CD4-positive, alpha-beta T cell (primary cell): ENCODE measurements at regions not wholly inside any gene's neighbourhood (a gene's known extent, or its start where the extent isn't known, plus 50 kb on each side); places are given as distances from the start of the nearest gene placed in this dataset.

Experiments used
- ATAC-seq: fragments of 200-7000 bp; cut with Tn5 transposase; one replicate; pipeline ENCODE4 v1.10.0; 2022; ENCODE audit warnings: mild to moderate bottlenecking; ENCODE audit not compliant: poor library complexity
- CTCF ChIA-PET: fragments of 350-600 bp; sonication (Branson Sonifier 250); formaldehyde crosslinking; loops from one replicate; lab custom pipeline; 2021; ENCODE audit warnings: antibody characterized with exemption, inconsistent platforms; lab: Charles Lee
- POLR2A ChIA-PET: fragments of 350-600 bp; sonication (Branson Sonifier 250); formaldehyde crosslinking; loops from one replicate; lab custom pipeline; 2021; ENCODE audit warnings: antibody characterized with exemption, inconsistent platforms; lab: Charles Lee
- DNase-seq, 14 experiments: peaks; one replicate each; pipeline ENCODE4 v3.0.0-alpha.2; 2013 to 2020; ENCODE audit warnings: mixed read lengths in 2 of 14
- H3K27ac ChIP-seq, 2 donors: one replicate each; pipeline versions ENCODE4 v1.5.1 to v1.7.0; 2013; ENCODE audit warnings: low read length in 2 of 2, low read depth in 1 of 2, mild to moderate bottlenecking in 1 of 2
- H3K27me3 ChIP-seq, 2 experiments: 1 replicate in 1 of 2; 2 replicates in 1 of 2; pipeline versions ENCODE4 v1.6.1 to v1.7.0; 2013; ENCODE audit warnings: low read length in 2 of 2, control low read depth in 1 of 2, mild to moderate bottlenecking in 1 of 2, moderate library complexity in 1 of 2; ENCODE audit not compliant: insufficient read depth in 2 of 2, control insufficient read depth in 1 of 2
- H3K36me3 ChIP-seq: one replicate; pipeline ENCODE4 v1.6.1; 2013; ENCODE audit warnings: low read length, control low read depth; ENCODE audit not compliant: insufficient read depth
- H3K4me1 ChIP-seq: one replicate; pipeline ENCODE4 v1.6.1; 2013; ENCODE audit warnings: low read length, control low read depth; ENCODE audit not compliant: insufficient read depth
- H3K4me3 ChIP-seq: one replicate; pipeline ENCODE4 v1.5.1; 2013; ENCODE audit warnings: mild to moderate bottlenecking, low read length, moderate library complexity
- H3K9me3 ChIP-seq, 2 experiments: 1 replicate in 1 of 2; 2 replicates in 1 of 2; pipeline versions ENCODE4 v1.6.1 to v1.7.0; 2013; ENCODE audit warnings: low read length in 2 of 2, mild to moderate bottlenecking in 2 of 2, control low read depth in 1 of 2, moderate library complexity in 1 of 2; ENCODE audit not compliant: control insufficient read depth in 1 of 2, insufficient read depth in 1 of 2
- H3K27ac Mint-ChIP-seq: one replicate; pipeline ENCODE4 v1.8.0; 2020; ENCODE audit warnings: mixed read lengths
- H3K27me3 Mint-ChIP-seq: one replicate; pipeline ENCODE4 v1.8.0; 2021; ENCODE audit warnings: mixed read lengths
- H3K36me3 Mint-ChIP-seq: one replicate; pipeline ENCODE4 v1.8.0; 2021; ENCODE audit warnings: low read depth, mixed read lengths
- H3K4me1 Mint-ChIP-seq: one replicate; pipeline ENCODE4 v1.8.0; 2021; ENCODE audit warnings: low read depth, mixed read lengths
- H3K4me3 Mint-ChIP-seq: one replicate; pipeline ENCODE4 v1.8.0; 2020; ENCODE audit warnings: mild to moderate bottlenecking, mixed read lengths
- H3K9me3 Mint-ChIP-seq: one replicate; pipeline ENCODE4 v1.8.0; 2020; ENCODE audit warnings: mixed read lengths
- CTCF ChIP-seq: fragments of 200-600 bp; IDR thresholded peaks from one replicate; pipeline ENCODE4 v1.8.0; 2022; ENCODE audit warnings: antibody characterized with exemption, mild to moderate bottlenecking
- intact Hi-C, 2 experiments: fragments of 100-400 bp; cut with DNase I in 1 of 2; cut with micrococcal nuclease in 1 of 2; formaldehyde crosslinking; loops; one replicate each; pipeline versions ENCODE4 v1.15.1 to v1.9.0; 2023 to 2025; cut with DNase I, micrococcal nuclease

GRCh38 chr2:172153156-172153555, 50.5 kb upstream of the DLX2 start:
- ATAC-seq (peak; percentile 56), DNase-seq (peak in 3 of 14 experiments; percentile 6 to 12 (median 6))
- Histone ChIP-seq H3K27me3 (peaks cover 6 to 9% of the 10 kb centered on the region in 2 experiments), H3K4me3 (no peak overlapping the region), H3K36me3 (no peaks in the 10 kb centered on the region), H3K4me1 (peaks cover 6% of the 10 kb centered on the region), H3K9me3 (no peaks in the 10 kb centered on the region), H3K27ac (no peak overlapping the region)
- CTCF ChIA-PET = no interaction called here
- Mint-ChIP-seq H3K4me1 (peaks cover 22% of the 10 kb centered on the region), H3K27me3 (peaks cover 37% of the 10 kb centered on the region), H3K36me3 (no peaks in the 10 kb centered on the region), H3K9me3 (no peaks in the 10 kb centered on the region), H3K4me3 (no peak overlapping the region), H3K27ac (no peak overlapping the region)
- POLR2A ChIA-PET = no interaction called here
- intact Hi-C loops = no loop called here
- no peak for TF ChIP-seq CTCF

- TF ChIP-seq CTCF = no peak
- H3K9me3 Mint-ChIP-seq = no peaks in the 10 kb centered on the region
- H3K4me1 Mint-ChIP-seq = peaks cover 22% of the 10 kb centered on the region
- H3K27me3 Mint-ChIP-seq = peaks cover 37% of the 10 kb centered on the region
- CTCF ChIA-PET = no interaction called here
- no peaks in the 10 kb centered on the region for H3K36me3 Mint-ChIP-seq
- H3K27ac Mint-ChIP-seq = no peak overlapping the region
- DNase-seq (no peak), ATAC-seq (no peak)
- intact Hi-C loops = no loop called here
- H3K4me3 ChIP-seq = no peak overlapping the region
- peaks cover 6 to 9% of the 10 kb centered on the region in 2 experiments for H3K27me3 ChIP-seq
- no peaks in the 10 kb centered on the region for H3K36me3 ChIP-seq
- POLR2A ChIA-PET = no interaction called here
- H3K4me1 ChIP-seq = peaks cover 6% of the 10 kb centered on the region
- H3K9me3 ChIP-seq = no peaks in the 10 kb centered on the region
- no peak overlapping the region for H3K27ac ChIP-seq
- no peak overlapping the region for H3K4me3 Mint-ChIP-seq
Measured at GRCh38 chr2:172153757-172154156, 51.1 kb upstream of the DLX2 start.

- Mint-ChIP-seq H3K36me3 (no peaks in the 10 kb centered on the region), H3K27ac (no peak overlapping the region), H3K9me3 (no peaks in the 10 kb centered on the region), H3K27me3 (peaks cover 29% of the 10 kb centered on the region), H3K4me1 (peaks cover 22% of the 10 kb centered on the region), H3K4me3 (no peak overlapping the region)
- no peak for TF ChIP-seq CTCF
- Histone ChIP-seq H3K27ac (no peak overlapping the region), H3K9me3 (no peaks in the 10 kb centered on the region), H3K4me3 (no peak overlapping the region), H3K27me3 (peaks cover 6 to 9% of the 10 kb centered on the region in 2 experiments), H3K4me1 (peaks cover 6% of the 10 kb centered on the region), H3K36me3 (no peaks in the 10 kb centered on the region)
- ATAC-seq = no peak
- CTCF ChIA-PET = no interaction called here
- intact Hi-C loops = no loop called here
- DNase-seq = no peak
- POLR2A ChIA-PET = interaction anchor here (0.6 kb wide), 1 partner anchor 273 kb away, joined by 3 read pairs; no protein-coding TSS in a partner anchor
Measured at GRCh38 chr2:172155752-172156151, 53.1 kb upstream of the DLX2 start.
